ENCODE measurements at regions not wholly inside any gene's neighbourhood (a gene's known extent, or its start where the extent isn't known, plus 50 kb on each side); places are given as distances from the start of the nearest gene placed in this dataset.
A peak's percentile ranks its signal among the peaks of the same experiment; 100 is the strongest.
"Not testable (repeated sequence)": the region's sequence is repeated elsewhere in the genome, so short reads cannot be mapped to it uniquely, and the experiment has no call there.

- TF ChIP-seq CTCF (IDR thresholded peaks at IDR 0.05): peak; percentile 44
- Mint-ChIP-seq H3K4me3 (no peak overlapping the region), H3K9me3 (no peaks in the 10 kb centered on the region), H3K36me3 (no peaks in the 10 kb centered on the region), H3K27me3 (ENCODE audit: low read depth in 2 of 2) (peaks cover 5 to 13% of the 10 kb centered on the region in 2 donors), H3K4me1 (peaks cover 0 to 12% of the 10 kb centered on the region in 2 donors), H3K27ac (peak overlapping the region in 1 of 2 donors; percentile 35)
- Histone ChIP-seq H3K9me3 (ENCODE audit: control insufficient read depth, insufficient read depth, low read length) (peaks cover 5% of the 10 kb centered on the region), H3K27ac (ENCODE audit: low read length) (no peak overlapping the region), H3K4me3 (ENCODE audit: low read length) (no peak overlapping the region), H3K27me3 (ENCODE audit: control insufficient read depth, insufficient read depth, low read length) (peaks cover 6% of the 10 kb centered on the region), H3K36me3 (ENCODE audit: control insufficient read depth, insufficient read depth, low read length) (no peaks in the 10 kb centered on the region), H3K4me1 (ENCODE audit: control insufficient read depth, insufficient read depth, low read length) (peaks cover 4% of the 10 kb centered on the region)
- peak; percentile 16 to 83 (median 58) for ATAC-seq
- intact Hi-C loops (cut with micrococcal nuclease): no loop called here
- DNase-seq: peak; percentile 44 to 77
- WGBS (ENCODE audit: insufficient coverage): 67% methylated on average over 13 of the region's 13 CpGs
These were observed 1165.4 kb downstream of the TMEM121 start for GRCh38 chr14:106691601-106692291.

DNA sequence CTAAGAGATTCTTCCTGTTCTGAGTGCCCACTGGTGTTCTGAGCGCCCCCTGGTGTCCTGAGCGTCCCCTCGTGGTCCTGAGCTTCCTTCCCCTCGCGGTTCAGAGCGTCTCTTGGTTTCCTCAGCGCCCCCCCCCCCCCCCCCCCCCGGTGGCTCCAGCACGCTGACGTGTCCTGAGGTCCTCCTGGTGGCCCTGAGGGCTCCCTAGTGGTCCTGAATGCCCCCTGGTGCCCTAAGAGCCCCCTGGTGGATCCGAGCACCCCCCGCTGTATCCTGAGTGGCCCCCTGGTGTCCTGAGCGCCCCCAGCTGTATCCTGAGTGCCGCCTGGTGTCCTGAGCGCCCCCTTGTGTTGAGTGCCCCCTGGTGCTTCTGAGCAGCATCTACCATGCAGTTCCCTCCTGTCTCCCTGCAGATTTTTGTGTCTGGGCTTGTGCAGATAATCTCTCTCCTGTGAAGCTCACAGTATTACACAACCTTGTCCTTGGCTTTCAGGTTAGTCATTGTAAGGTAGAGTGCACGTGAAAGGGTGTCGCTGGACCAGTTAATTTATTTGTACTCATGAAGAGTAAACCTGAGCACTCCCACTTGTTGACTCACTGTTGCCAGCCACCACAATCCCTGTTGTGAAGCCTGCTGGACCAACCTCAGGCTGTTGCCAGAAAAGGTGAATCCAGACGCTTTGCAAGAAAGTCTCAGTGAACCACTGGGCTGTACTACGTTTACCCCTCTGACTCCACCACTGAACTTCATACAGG, 1168.4 kb downstream of the TMEM121 start:
- Histone ChIP-seq H3K4me1 (ENCODE audit: control insufficient read depth, insufficient read depth, low read length) (peaks cover 10% of the 10 kb centered on the region), H3K4me3 (ENCODE audit: low read length) (no peak overlapping the region), H3K27ac (ENCODE audit: low read length) (no peak overlapping the region), H3K27me3 (ENCODE audit: control insufficient read depth, insufficient read depth, low read length) (peaks cover 3% of the 10 kb centered on the region), H3K36me3 (ENCODE audit: control insufficient read depth, insufficient read depth, low read length) (no peaks in the 10 kb centered on the region), H3K9me3 (ENCODE audit: control insufficient read depth, insufficient read depth, low read length) (peaks cover 5% of the 10 kb centered on the region)
- WGBS (ENCODE audit: insufficient coverage): 55% methylated on average over 9 of the region's 19 CpGs
- Mint-ChIP-seq H3K27me3 (ENCODE audit: low read depth in 2 of 2) (peaks cover 0 to 8% of the 10 kb centered on the region in 2 donors), H3K27ac (no peak overlapping the region), H3K4me1 (peaks cover 3 to 23% of the 10 kb centered on the region in 2 donors), H3K9me3 (no peaks in the 10 kb centered on the region), H3K36me3 (no peaks in the 10 kb centered on the region), H3K4me3 (no peak overlapping the region)
- DNase-seq: peak; percentile 70 to 86
- intact Hi-C loops (cut with micrococcal nuclease): no loop called here
- peak; percentile 67 to 84 (median 81) for ATAC-seq
- peak; percentile 59 for TF ChIP-seq CTCF (IDR thresholded peaks at IDR 0.05)

- Mint-ChIP-seq H3K4me3 (peak overlapping the region; percentile 60), H3K4me1 (peaks cover 7 to 16% of the 10 kb centered on the region in 2 donors)
- H3K4me1 ChIP-seq (ENCODE audit: control insufficient read depth, insufficient read depth, low read length): peaks cover 10% of the 10 kb centered on the region
- H3K27ac Mint-ChIP-seq; H3K9me3 ChIP-seq (ENCODE audit: control insufficient read depth, insufficient read depth, low read length); H3K4me3 ChIP-seq (ENCODE audit: low read length); H3K36me3 ChIP-seq (ENCODE audit: control insufficient read depth, insufficient read depth, low read length); H3K27me3 ChIP-seq (ENCODE audit: control insufficient read depth, insufficient read depth, low read length); H3K9me3 Mint-ChIP-seq; H3K36me3 Mint-ChIP-seq; H3K27me3 Mint-ChIP-seq (ENCODE audit: low read depth in 2 of 2); intact Hi-C loops (cut with micrococcal nuclease); H3K27ac ChIP-seq (ENCODE audit: low read length): not testable (repeated sequence)
- WGBS (ENCODE audit: insufficient coverage): 0% methylated on average over 8 of the region's 16 CpGs
- DNase-seq: peak in 1 of 2 donors; percentile 75
- peak; percentile 32 to 77 (median 60) for ATAC-seq
These were observed 1172.4 kb downstream of the TMEM121 start for GRCh38 chr14:106698620-106699267.

DNA sequence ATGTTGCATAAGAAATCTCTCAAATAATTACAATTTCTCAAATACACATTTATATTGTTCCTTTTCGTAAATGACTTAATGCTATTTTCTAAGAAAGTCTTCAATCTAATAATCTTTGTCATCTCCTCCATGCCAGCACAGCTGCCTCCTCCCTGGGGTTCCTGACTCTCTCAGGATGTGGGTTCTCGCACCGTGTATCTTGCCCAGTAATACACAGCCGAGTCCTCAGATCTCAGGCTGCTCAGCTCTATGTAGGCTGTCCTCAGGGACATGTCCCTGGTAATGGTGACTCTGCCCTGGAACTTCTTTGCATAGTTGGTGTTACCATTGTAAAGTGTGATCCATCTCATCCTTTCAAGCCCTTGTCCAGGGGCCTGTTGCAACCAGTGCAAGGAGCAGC, 1177.3 kb downstream of the TMEM121 start:
- ATAC-seq: peak; percentile 41 to 54 (median 44)
- 67% methylated on average over 1 of the region's 4 CpGs for WGBS (ENCODE audit: insufficient coverage)

GRCh38 chr14:106706488-106706887, 1180.1 kb downstream of the TMEM121 start:
- H3K4me1 Mint-ChIP-seq; H3K9me3 Mint-ChIP-seq; H3K27me3 ChIP-seq (ENCODE audit: control insufficient read depth, insufficient read depth, low read length); H3K27ac ChIP-seq (ENCODE audit: low read length); H3K36me3 ChIP-seq (ENCODE audit: control insufficient read depth, insufficient read depth, low read length); H3K4me3 ChIP-seq (ENCODE audit: low read length); H3K4me1 ChIP-seq (ENCODE audit: control insufficient read depth, insufficient read depth, low read length); H3K27ac Mint-ChIP-seq; H3K36me3 Mint-ChIP-seq; H3K4me3 Mint-ChIP-seq; H3K9me3 ChIP-seq (ENCODE audit: control insufficient read depth, insufficient read depth, low read length); intact Hi-C loops (cut with micrococcal nuclease); ATAC-seq: not testable (repeated sequence)
- WGBS (ENCODE audit: insufficient coverage): 75% methylated on average over 2 of the region's 4 CpGs
- DNase-seq: peak in 1 of 2 donors; percentile 11
- H3K27me3 Mint-ChIP-seq (ENCODE audit: low read depth in 2 of 2): peaks cover 5 to 10% of the 10 kb centered on the region in 2 donors

More for the DNA sequence above, 1177.3 kb downstream of the TMEM121 start:
- DNase-seq; H3K27ac ChIP-seq (ENCODE audit: low read length); H3K27ac Mint-ChIP-seq; H3K27me3 ChIP-seq (ENCODE audit: control insufficient read depth, insufficient read depth, low read length); H3K9me3 ChIP-seq (ENCODE audit: control insufficient read depth, insufficient read depth, low read length); H3K36me3 ChIP-seq (ENCODE audit: control insufficient read depth, insufficient read depth, low read length); intact Hi-C loops (cut with micrococcal nuclease); H3K9me3 Mint-ChIP-seq; H3K27me3 Mint-ChIP-seq (ENCODE audit: low read depth in 2 of 2); H3K4me1 Mint-ChIP-seq; H3K36me3 Mint-ChIP-seq; H3K4me1 ChIP-seq (ENCODE audit: control insufficient read depth, insufficient read depth, low read length); H3K4me3 ChIP-seq (ENCODE audit: low read length): not testable (repeated sequence)
- H3K4me3 Mint-ChIP-seq: peak overlapping the region; percentile 9

DNA sequence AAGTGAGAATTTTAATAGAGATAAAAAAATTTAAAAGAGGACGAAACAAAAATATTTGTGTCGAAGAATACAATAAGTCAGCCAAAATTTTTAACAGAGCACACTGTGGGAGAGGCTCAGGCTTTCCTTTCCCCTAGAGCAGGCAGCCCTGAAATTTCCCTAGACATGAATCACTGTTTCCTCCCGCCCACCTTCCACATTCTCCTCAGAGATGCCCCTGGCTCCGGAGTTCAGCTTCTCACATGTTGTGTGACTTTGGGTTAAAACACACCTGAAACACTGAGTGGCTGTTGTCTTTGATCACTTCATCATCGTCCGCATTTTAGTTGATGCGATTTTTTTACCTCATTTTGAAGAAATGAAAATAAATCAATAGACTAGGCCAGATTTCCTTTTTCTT, 1183.8 kb downstream of the TMEM121 start:
- WGBS (ENCODE audit: insufficient coverage): 68% methylated on average over 6 of the region's 7 CpGs
- H3K36me3 ChIP-seq (ENCODE audit: control insufficient read depth, insufficient read depth, low read length); H3K27ac ChIP-seq (ENCODE audit: low read length); H3K9me3 Mint-ChIP-seq; H3K36me3 Mint-ChIP-seq; H3K4me1 ChIP-seq (ENCODE audit: control insufficient read depth, insufficient read depth, low read length); H3K4me3 Mint-ChIP-seq; H3K27me3 ChIP-seq (ENCODE audit: control insufficient read depth, insufficient read depth, low read length); ATAC-seq; H3K4me3 ChIP-seq (ENCODE audit: low read length); intact Hi-C loops (cut with micrococcal nuclease); H3K27ac Mint-ChIP-seq; DNase-seq; H3K9me3 ChIP-seq (ENCODE audit: control insufficient read depth, insufficient read depth, low read length): not testable (repeated sequence)
- Mint-ChIP-seq H3K27me3 (ENCODE audit: low read depth in 2 of 2) (peaks cover 8 to 23% of the 10 kb centered on the region in 2 donors), H3K4me1 (peaks cover 12% of the 10 kb centered on the region in 2 donors)

Measured in natural killer cell (primary cell).